GM23338 (cell line): ENCODE measurements at regions not wholly inside any gene's neighbourhood (a gene's known extent, or its start where the extent isn't known, plus 50 kb on each side); places are given as distances from the start of the nearest gene placed in this dataset.
A peak's percentile ranks its signal among the peaks of the same experiment; 100 is the strongest.

Experiments
- ATAC-seq: fragments of 200-7000 bp; cut with Tn5 transposase; 3 replicates; pipeline ENCODE4 v1.9.1; 2020
- DNase-seq: peaks from one replicate; pipeline ENCODE4 v3.0.0-alpha.2; 2015; ENCODE audit warnings: low spot score
- H2AFZ ChIP-seq: fragments of 200-600 bp; sonication (generic); 2 replicates; pipeline ENCODE4 v1.8.0; 2016; ENCODE audit warnings: antibody characterized with exemption, mild to moderate bottlenecking, moderate library complexity
- H3F3A ChIP-seq: fragments of 200-600 bp; sonication (generic); replicated peaks from 2 replicates; pipeline ENCODE4 v1.8.0; 2017; ENCODE audit warnings: antibody characterized with exemption, mixed run types, low read depth
- H3K27ac ChIP-seq: fragments of 200-600 bp; sonication (generic); 2 replicates; pipeline ENCODE4 v1.6.1; 2016; ENCODE audit warnings: low read depth
- H3K27me3 ChIP-seq: fragments of 200-600 bp; sonication (generic); 2 replicates; pipeline ENCODE4 v1.8.0; 2016; ENCODE audit warnings: mild to moderate bottlenecking, mixed run types, moderate library complexity; ENCODE audit not compliant: insufficient read depth
- H3K36me3 ChIP-seq: fragments of 200-600 bp; sonication (generic); 2 replicates; pipeline ENCODE4 v1.8.0; 2016; ENCODE audit warnings: mild to moderate bottlenecking; ENCODE audit not compliant: insufficient read depth
- H3K4me1 ChIP-seq: fragments of 200-600 bp; sonication (generic); 2 replicates; pipeline ENCODE4 v1.8.0; 2016; ENCODE audit warnings: mild to moderate bottlenecking, moderate library complexity; ENCODE audit not compliant: insufficient read depth
- H3K4me2 ChIP-seq: fragments of 200-600 bp; sonication (generic); 2 replicates; pipeline ENCODE4 v1.7.1; 2017; ENCODE audit warnings: mixed run types
- H3K4me3 ChIP-seq: fragments of 200-600 bp; sonication (generic); 2 replicates; pipeline ENCODE4 v1.6.1; 2016; ENCODE audit warnings: mixed run types
- H3K79me2 ChIP-seq: fragments of 200-600 bp; sonication (generic); replicated peaks from 2 replicates; pipeline ENCODE4 v1.8.0; 2017; ENCODE audit warnings: mild to moderate bottlenecking; ENCODE audit not compliant: insufficient read depth
- H3K9me2 ChIP-seq: fragments of 200-600 bp; sonication (generic); 2 replicates; pipeline ENCODE4 v1.8.0; 2017; ENCODE audit not compliant: insufficient read depth
- H4K20me1 ChIP-seq: fragments of 200-600 bp; sonication (generic); replicated peaks from 2 replicates; pipeline ENCODE4 v1.8.0; 2017; ENCODE audit warnings: mild to moderate bottlenecking; ENCODE audit not compliant: insufficient read depth
- H3K27ac Mint-ChIP-seq: 2 replicates; pipeline ENCODE4 v1.8.0; 2020; ENCODE audit warnings: inconsistent platforms, mild to moderate bottlenecking, moderate library complexity, mixed read lengths
- H3K27me3 Mint-ChIP-seq: 3 replicates; pipeline ENCODE4 v1.8.0; 2022; ENCODE audit warnings: low read depth, mild to moderate bottlenecking, moderate library complexity, mixed read lengths, inconsistent platforms; ENCODE audit not compliant: insufficient read depth, poor library complexity
- H3K36me3 Mint-ChIP-seq: 3 replicates; pipeline ENCODE4 v1.8.0; 2021; ENCODE audit warnings: low read depth, mild to moderate bottlenecking, inconsistent platforms, moderate library complexity, mixed read lengths
- H3K4me1 Mint-ChIP-seq: 3 replicates; pipeline ENCODE4 v1.8.0; 2020; ENCODE audit warnings: mild to moderate bottlenecking, inconsistent platforms, mixed read lengths
- H3K4me3 Mint-ChIP-seq: 3 replicates; pipeline ENCODE4 v1.8.0; 2021; ENCODE audit warnings: moderate library complexity, mild to moderate bottlenecking, inconsistent platforms, mixed read lengths
- H3K9me3 Mint-ChIP-seq: 3 replicates; pipeline ENCODE4 v1.8.0; 2020; ENCODE audit warnings: moderate library complexity, mild to moderate bottlenecking, inconsistent platforms, mixed read lengths
- EZH2 ChIP-seq: fragments of 200-600 bp; sonication (generic); IDR thresholded peaks from one replicate; pipeline ENCODE4 v1.8.0; 2017; ENCODE audit warnings: antibody characterized with exemption, mild to moderate bottlenecking, low read depth; ENCODE audit not compliant: unreplicated experiment
- TF ChIP-seq, protein P1 (sequence below): fragments of 250-450 bp; sonication (Bioruptor Pico); IDR thresholded peaks from 2 replicates; pipeline ENCODE4 v1.5.0; 2020; ENCODE audit warnings: mild to moderate bottlenecking, moderate library complexity
- TF ChIP-seq, protein P2 (sequence below), 2 experiments: fragments of 200-600 bp in 1 of 2; sonication (generic) in 1 of 2; conservative IDR thresholded peaks; 2 replicates each; pipeline versions ENCODE4 v1.5.1 to v1.6.1; 2016 to 2017; ENCODE audit warnings: antibody characterized with exemption in 2 of 2, low read depth in 2 of 2, mild to moderate bottlenecking in 2 of 2, moderate library complexity in 1 of 2

DNA sequence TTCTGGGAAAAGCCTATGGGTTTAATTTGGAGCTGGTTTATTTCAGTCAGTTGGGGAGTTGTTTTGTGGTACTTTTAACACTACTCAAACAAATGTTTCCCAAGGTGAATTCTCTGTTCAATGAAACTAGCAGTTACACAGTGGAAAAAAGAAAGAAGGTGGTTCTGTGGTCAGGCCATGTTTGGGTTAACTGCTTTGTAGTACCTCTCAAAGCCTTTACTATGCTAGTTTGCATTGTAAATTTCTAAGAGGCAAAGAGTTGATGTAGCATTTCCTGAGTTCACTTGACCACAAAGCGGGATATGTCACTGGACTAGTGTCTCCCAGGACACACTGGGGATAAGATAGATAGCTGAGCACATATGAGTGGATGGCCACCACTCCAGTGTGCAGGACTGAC, 145.4 kb downstream of the KIF20B start (continued):
- TF ChIP-seq, protein P1, sequence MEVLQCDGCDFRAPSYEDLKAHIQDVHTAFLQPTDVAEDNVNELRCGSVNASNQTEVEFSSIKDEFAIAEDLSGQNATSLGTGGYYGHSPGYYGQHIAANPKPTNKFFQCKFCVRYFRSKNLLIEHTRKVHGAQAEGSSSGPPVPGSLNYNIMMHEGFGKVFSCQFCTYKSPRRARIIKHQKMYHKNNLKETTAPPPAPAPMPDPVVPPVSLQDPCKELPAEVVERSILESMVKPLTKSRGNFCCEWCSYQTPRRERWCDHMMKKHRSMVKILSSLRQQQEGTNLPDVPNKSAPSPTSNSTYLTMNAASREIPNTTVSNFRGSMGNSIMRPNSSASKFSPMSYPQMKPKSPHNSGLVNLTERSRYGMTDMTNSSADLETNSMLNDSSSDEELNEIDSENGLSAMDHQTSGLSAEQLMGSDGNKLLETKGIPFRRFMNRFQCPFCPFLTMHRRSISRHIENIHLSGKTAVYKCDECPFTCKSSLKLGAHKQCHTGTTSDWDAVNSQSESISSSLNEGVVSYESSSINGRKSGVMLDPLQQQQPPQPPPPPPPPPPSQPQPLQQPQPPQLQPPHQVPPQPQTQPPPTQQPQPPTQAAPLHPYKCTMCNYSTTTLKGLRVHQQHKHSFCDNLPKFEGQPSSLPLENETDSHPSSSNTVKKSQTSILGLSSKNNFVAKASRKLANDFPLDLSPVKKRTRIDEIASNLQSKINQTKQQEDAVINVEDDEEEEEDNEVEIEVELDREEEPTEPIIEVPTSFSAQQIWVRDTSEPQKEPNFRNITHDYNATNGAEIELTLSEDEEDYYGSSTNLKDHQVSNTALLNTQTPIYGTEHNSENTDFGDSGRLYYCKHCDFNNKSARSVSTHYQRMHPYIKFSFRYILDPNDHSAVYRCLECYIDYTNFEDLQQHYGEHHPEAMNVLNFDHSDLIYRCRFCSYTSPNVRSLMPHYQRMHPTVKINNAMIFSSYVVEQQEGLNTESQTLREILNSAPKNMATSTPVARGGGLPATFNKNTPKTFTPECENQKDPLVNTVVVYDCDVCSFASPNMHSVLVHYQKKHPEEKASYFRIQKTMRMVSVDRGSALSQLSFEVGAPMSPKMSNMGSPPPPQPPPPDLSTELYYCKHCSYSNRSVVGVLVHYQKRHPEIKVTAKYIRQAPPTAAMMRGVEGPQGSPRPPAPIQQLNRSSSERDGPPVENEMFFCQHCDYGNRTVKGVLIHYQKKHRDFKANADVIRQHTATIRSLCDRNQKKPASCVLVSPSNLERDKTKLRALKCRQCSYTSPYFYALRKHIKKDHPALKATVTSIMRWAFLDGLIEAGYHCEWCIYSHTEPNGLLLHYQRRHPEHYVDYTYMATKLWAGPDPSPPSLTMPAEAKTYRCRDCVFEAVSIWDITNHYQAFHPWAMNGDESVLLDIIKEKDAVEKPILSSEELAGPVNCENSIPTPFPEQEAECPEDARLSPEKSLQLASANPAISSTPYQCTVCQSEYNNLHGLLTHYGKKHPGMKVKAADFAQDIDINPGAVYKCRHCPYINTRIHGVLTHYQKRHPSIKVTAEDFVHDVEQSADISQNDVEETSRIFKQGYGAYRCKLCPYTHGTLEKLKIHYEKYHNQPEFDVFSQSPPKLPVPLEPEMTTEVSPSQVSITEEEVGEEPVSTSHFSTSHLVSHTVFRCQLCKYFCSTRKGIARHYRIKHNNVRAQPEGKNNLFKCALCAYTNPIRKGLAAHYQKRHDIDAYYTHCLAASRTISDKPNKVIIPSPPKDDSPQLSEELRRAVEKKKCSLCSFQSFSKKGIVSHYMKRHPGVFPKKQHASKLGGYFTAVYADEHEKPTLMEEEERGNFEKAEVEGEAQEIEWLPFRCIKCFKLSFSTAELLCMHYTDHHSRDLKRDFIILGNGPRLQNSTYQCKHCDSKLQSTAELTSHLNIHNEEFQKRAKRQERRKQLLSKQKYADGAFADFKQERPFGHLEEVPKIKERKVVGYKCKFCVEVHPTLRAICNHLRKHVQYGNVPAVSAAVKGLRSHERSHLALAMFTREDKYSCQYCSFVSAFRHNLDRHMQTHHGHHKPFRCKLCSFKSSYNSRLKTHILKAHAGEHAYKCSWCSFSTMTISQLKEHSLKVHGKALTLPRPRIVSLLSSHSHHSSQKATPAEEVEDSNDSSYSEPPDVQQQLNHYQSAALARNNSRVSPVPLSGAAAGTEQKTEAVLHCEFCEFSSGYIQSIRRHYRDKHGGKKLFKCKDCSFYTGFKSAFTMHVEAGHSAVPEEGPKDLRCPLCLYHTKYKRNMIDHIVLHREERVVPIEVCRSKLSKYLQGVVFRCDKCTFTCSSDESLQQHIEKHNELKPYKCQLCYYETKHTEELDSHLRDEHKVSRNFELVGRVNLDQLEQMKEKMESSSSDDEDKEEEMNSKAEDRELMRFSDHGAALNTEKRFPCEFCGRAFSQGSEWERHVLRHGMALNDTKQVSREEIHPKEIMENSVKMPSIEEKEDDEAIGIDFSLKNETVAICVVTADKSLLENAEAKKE: no peak
- TF ChIP-seq EZH2: no peak

DNA sequence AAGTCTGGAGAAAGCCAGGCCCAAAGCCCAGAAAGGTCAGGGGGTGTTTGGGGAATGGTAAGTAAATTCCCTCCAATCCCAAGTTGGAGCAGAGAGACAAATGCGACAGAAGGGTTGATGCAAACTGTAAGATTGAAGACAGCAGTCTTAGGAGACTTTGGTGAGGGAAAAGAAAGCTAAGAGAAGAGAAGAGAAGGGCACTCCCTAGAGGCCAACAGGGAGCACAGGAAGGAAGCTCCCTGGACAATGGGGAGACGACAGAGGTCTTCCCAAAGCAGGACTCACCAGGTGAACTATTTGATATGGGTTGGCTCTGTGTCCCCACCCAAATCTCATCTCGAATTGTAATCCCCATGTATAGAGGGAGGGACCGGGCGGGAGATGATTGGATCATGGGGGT, 151.5 kb downstream of the KIF20B start:
- Mint-ChIP-seq H3K27me3 (peaks cover 5% of the 10 kb centered on the region), H3K4me3 (no peak overlapping the region), H3K9me3 (peaks cover 2% of the 10 kb centered on the region; the same call in 1 of the 3 replicates), H3K27ac (no peak overlapping the region), H3K4me1 (peaks cover 8% of the 10 kb centered on the region; the same call in 2 of the 3 replicates), H3K36me3 (no peaks in the 10 kb centered on the region)
- Histone ChIP-seq H3K27me3 (no peaks in the 10 kb centered on the region), H3F3A (no peaks in the 10 kb centered on the region), H3K79me2 (no peaks in the 10 kb centered on the region), H3K4me1 (peaks cover 9% of the 10 kb centered on the region; the same call in 1 of the 2 replicates), H4K20me1 (no peaks in the 10 kb centered on the region), H3K4me2 (no peak overlapping the region), H3K36me3 (no peaks in the 10 kb centered on the region), H2AFZ (no peak overlapping the region), H3K27ac (no peak overlapping the region), H3K9me2 (peaks cover 9% of the 10 kb centered on the region), H3K4me3 (no peak overlapping the region)
- ATAC-seq (peak; percentile 28), DNase-seq (peak; percentile 19)
- TF ChIP-seq, protein P1: no peak
- TF ChIP-seq, protein P2, sequence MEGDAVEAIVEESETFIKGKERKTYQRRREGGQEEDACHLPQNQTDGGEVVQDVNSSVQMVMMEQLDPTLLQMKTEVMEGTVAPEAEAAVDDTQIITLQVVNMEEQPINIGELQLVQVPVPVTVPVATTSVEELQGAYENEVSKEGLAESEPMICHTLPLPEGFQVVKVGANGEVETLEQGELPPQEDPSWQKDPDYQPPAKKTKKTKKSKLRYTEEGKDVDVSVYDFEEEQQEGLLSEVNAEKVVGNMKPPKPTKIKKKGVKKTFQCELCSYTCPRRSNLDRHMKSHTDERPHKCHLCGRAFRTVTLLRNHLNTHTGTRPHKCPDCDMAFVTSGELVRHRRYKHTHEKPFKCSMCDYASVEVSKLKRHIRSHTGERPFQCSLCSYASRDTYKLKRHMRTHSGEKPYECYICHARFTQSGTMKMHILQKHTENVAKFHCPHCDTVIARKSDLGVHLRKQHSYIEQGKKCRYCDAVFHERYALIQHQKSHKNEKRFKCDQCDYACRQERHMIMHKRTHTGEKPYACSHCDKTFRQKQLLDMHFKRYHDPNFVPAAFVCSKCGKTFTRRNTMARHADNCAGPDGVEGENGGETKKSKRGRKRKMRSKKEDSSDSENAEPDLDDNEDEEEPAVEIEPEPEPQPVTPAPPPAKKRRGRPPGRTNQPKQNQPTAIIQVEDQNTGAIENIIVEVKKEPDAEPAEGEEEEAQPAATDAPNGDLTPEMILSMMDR (conservative IDR thresholded peaks at IDR 0.05; ENCODE audit: low read depth in 2 of 2): peak; percentile 21 to 46; a peak in 2 of 4 replicates
